ENCODE measurements at regions not wholly inside any gene's neighbourhood (a gene's known extent, or its start where the extent isn't known, plus 50 kb on each side); places are given as distances from the start of the nearest gene placed in this dataset.

DNA sequence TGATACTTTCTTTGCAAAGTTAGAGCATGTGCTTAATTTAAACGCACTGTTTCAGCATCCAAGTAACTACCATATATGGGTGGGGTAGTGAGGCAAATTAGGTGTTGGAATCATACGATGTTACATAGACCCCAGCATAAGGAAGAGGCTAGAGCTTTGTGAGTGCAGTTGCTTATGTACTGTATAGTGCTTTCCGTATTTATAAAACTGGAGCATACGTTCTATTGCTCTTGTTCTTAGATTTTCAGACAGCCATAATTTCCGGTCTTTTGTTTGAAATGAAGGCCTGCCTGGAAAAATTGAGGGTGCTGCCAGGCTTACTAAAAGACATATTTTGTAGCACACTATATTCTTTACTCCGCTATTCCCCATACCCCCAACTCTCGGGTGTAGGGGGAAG is 335.7 kb downstream of the FOXG1 start:
- Histone ChIP-seq H2AFZ (ENCODE audit: low read length) (no peak overlapping the region), H3K4me3 (ENCODE audit: insufficient read depth, low read length) (no peak overlapping the region)

DNA sequence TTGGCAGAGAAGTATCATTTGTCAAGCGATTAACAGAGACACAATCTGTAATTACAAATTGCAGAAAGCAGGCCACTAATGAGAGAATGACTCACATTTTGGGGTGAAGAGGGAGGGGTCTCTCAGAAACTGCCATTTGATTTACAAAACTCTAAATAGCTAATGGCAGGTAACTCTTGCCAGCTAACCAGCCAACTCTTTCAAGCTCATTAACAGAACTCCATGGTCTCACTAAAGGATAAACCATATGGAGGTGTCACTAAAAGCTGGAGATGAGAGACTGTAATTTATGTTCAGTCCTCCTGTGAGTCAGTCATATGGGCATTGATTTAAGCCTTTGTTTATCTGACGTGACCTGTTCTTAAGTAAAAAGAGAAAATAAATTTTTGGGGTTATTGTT is 336.4 kb downstream of the FOXG1 start:
- no peak for DNase-seq (ENCODE audit: insufficient read length, low spot score, missing footprints)
- TF ChIP-seq, protein P1, sequence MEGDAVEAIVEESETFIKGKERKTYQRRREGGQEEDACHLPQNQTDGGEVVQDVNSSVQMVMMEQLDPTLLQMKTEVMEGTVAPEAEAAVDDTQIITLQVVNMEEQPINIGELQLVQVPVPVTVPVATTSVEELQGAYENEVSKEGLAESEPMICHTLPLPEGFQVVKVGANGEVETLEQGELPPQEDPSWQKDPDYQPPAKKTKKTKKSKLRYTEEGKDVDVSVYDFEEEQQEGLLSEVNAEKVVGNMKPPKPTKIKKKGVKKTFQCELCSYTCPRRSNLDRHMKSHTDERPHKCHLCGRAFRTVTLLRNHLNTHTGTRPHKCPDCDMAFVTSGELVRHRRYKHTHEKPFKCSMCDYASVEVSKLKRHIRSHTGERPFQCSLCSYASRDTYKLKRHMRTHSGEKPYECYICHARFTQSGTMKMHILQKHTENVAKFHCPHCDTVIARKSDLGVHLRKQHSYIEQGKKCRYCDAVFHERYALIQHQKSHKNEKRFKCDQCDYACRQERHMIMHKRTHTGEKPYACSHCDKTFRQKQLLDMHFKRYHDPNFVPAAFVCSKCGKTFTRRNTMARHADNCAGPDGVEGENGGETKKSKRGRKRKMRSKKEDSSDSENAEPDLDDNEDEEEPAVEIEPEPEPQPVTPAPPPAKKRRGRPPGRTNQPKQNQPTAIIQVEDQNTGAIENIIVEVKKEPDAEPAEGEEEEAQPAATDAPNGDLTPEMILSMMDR (IDR thresholded peaks at IDR 0.05; ENCODE audit: extremely low read depth, low read depth, low read length), result no peak
- H3K4me3 ChIP-seq (ENCODE audit: insufficient read depth, low read length), result no peak overlapping the region
- no peaks in the 10 kb centered on the region for H3K27me3 ChIP-seq (ENCODE audit: insufficient read depth, low read length)
- no peak overlapping the region for H3K4me2 ChIP-seq (ENCODE audit: insufficient read depth, low read length)
- no peaks in the 10 kb centered on the region for H4K20me1 ChIP-seq (ENCODE audit: insufficient read depth, low read length)
- H2AFZ ChIP-seq (ENCODE audit: low read length), result no peak overlapping the region
- H3K79me2 ChIP-seq (ENCODE audit: insufficient read depth, low read length), result no peaks in the 10 kb centered on the region
- H3K9me3 ChIP-seq (ENCODE audit: low read depth, low read length), result no peaks in the 10 kb centered on the region
- H3K36me3 ChIP-seq (ENCODE audit: insufficient read depth, low read length), result no peaks in the 10 kb centered on the region
- H3K27ac ChIP-seq (ENCODE audit: low read depth, low read length), result no peak overlapping the region
- H3K4me1 ChIP-seq (ENCODE audit: insufficient read depth, low read length), result no peaks in the 10 kb centered on the region

More for the DNA sequence above, 335.7 kb downstream of the FOXG1 start:
- no peaks in the 10 kb centered on the region for H3K27me3 ChIP-seq (ENCODE audit: insufficient read depth, low read length)
- H3K4me2 ChIP-seq (ENCODE audit: insufficient read depth, low read length), result no peak overlapping the region
- no peaks in the 10 kb centered on the region for H3K79me2 ChIP-seq (ENCODE audit: insufficient read depth, low read length)
- H3K27ac ChIP-seq (ENCODE audit: low read depth, low read length), result no peak overlapping the region
- H3K9me3 ChIP-seq (ENCODE audit: low read depth, low read length), result no peaks in the 10 kb centered on the region
- H3K36me3 ChIP-seq (ENCODE audit: insufficient read depth, low read length), result no peaks in the 10 kb centered on the region
- H3K4me1 ChIP-seq (ENCODE audit: insufficient read depth, low read length), result no peaks in the 10 kb centered on the region
- no peaks in the 10 kb centered on the region for H4K20me1 ChIP-seq (ENCODE audit: insufficient read depth, low read length)
- TF ChIP-seq, protein P1 (IDR thresholded peaks at IDR 0.05; ENCODE audit: extremely low read depth, low read depth, low read length), result no peak
- no peak for DNase-seq (ENCODE audit: insufficient read length, low spot score, missing footprints)

DNA sequence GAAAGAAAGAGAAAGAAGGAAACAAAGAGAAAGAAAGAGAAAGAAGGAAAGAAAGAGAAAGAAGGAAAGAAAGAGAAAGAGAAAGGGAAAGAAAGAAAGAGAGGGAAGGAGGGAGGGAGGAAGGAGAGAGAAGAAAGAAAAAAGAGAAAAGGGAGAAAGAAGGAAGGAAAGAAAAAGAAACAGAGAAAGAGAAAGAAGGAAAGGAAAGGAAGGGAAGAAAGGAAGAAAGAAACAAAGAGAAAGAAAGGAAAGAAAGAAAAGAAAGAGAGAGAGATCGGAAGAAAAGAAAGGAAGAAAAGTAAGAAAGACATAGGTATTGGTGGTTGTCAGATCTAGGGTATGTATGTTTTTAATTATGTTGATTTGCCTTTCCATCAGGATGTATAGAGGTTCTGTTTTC is 342.3 kb downstream of the FOXG1 start:
- H2AFZ ChIP-seq (ENCODE audit: low read length), result no peak overlapping the region
- H3K4me3 ChIP-seq (ENCODE audit: insufficient read depth, low read length), result no peak overlapping the region
- no peak overlapping the region for H3K27ac ChIP-seq (ENCODE audit: low read depth, low read length)
- H3K36me3 ChIP-seq (ENCODE audit: insufficient read depth, low read length), result no peaks in the 10 kb centered on the region
- H3K9me3 ChIP-seq (ENCODE audit: low read depth, low read length), result no peaks in the 10 kb centered on the region
- H3K4me1 ChIP-seq (ENCODE audit: insufficient read depth, low read length), result no peaks in the 10 kb centered on the region
- no peak for DNase-seq (ENCODE audit: insufficient read length, low spot score, missing footprints)
- H4K20me1 ChIP-seq (ENCODE audit: insufficient read depth, low read length), result no peaks in the 10 kb centered on the region
- no peak overlapping the region for H3K4me2 ChIP-seq (ENCODE audit: insufficient read depth, low read length)
- no peaks in the 10 kb centered on the region for H3K27me3 ChIP-seq (ENCODE audit: insufficient read depth, low read length)
- TF ChIP-seq, protein P1 (IDR thresholded peaks at IDR 0.05; ENCODE audit: extremely low read depth, low read depth, low read length), result no peak
- H3K79me2 ChIP-seq (ENCODE audit: insufficient read depth, low read length), result no peaks in the 10 kb centered on the region

DNA sequence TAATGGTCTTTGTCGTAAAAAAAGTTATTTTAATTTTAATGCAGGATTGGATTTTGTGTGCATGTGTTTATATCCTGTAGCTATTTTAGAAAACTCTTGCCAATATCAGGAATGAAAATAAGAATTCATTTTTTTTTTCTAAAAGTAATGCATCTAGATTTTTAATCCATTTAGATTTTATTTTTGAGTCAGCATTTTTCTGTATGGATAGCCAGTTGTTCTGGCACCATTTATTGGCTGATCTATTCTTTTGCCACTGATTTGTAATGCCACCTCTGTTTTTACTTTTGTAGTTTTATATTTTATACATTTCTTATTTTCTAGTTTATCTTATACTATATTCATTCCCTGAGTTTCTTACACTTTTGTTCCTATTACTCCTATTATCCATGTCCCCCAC is 343.0 kb downstream of the FOXG1 start:
- H3K27ac ChIP-seq (ENCODE audit: low read depth, low read length), result no peak overlapping the region
- no peaks in the 10 kb centered on the region for H3K36me3 ChIP-seq (ENCODE audit: insufficient read depth, low read length)
- no peak for DNase-seq (ENCODE audit: insufficient read length, low spot score, missing footprints)
- no peaks in the 10 kb centered on the region for H4K20me1 ChIP-seq (ENCODE audit: insufficient read depth, low read length)
- H3K4me2 ChIP-seq (ENCODE audit: insufficient read depth, low read length), result no peak overlapping the region
- H2AFZ ChIP-seq (ENCODE audit: low read length), result no peak overlapping the region
- no peaks in the 10 kb centered on the region for H3K4me1 ChIP-seq (ENCODE audit: insufficient read depth, low read length)
- no peak overlapping the region for H3K4me3 ChIP-seq (ENCODE audit: insufficient read depth, low read length)
- H3K9me3 ChIP-seq (ENCODE audit: low read depth, low read length), result no peaks in the 10 kb centered on the region
- no peaks in the 10 kb centered on the region for H3K27me3 ChIP-seq (ENCODE audit: insufficient read depth, low read length)
- H3K79me2 ChIP-seq (ENCODE audit: insufficient read depth, low read length), result no peaks in the 10 kb centered on the region
- TF ChIP-seq, protein P1 (IDR thresholded peaks at IDR 0.05; ENCODE audit: extremely low read depth, low read depth, low read length), result no peak
